Tibial nerve (tissue), 4 donors: ENCODE measurements at regions not wholly inside any gene's neighbourhood (a gene's known extent, or its start where the extent isn't known, plus 50 kb on each side); places are given as distances from the start of the nearest gene placed in this dataset.

ENCODE experiments used
- CTCF ChIP-seq, 5 experiments: fragments of 200-600 bp in 3 of 5; fragments of 450-650 bp in 2 of 5; sonication (generic) in 3 of 5; IDR thresholded peaks; one replicate each; pipeline ENCODE4 v1.5.1; 2016 to 2019; ENCODE audit warnings: antibody characterized with exemption in 5 of 5, mild to moderate bottlenecking in 3 of 5, moderate library complexity in 2 of 5
- EP300 ChIP-seq, 2 donors: sonication (generic); formaldehyde crosslinking; IDR thresholded peaks; one replicate each; pipeline ENCODE4 v1.6.1; 2017; ENCODE audit warnings: antibody characterized with exemption in 2 of 2, mild to moderate bottlenecking in 1 of 2
- POLR2A ChIP-seq, 2 donors: fragments of 450-650 bp; IDR thresholded peaks; one replicate each; pipeline ENCODE4 v1.6.1; 2017; ENCODE audit warnings: antibody characterized with exemption in 2 of 2, mild to moderate bottlenecking in 2 of 2, moderate library complexity in 2 of 2

- no peak for TF ChIP-seq POLR2A (IDR thresholded peaks at IDR 0.05)
- TF ChIP-seq CTCF (IDR thresholded peaks at IDR 0.05) = no peak
- TF ChIP-seq EP300 (IDR thresholded peaks at IDR 0.05) = no peak
These were observed 76.5 kb upstream of the B3GAT1 start for GRCh38 chr11:134488512-134488911.
